BE2C (cell line): ENCODE measurements at regions not wholly inside any gene's neighbourhood (a gene's known extent, or its start where the extent isn't known, plus 50 kb on each side); places are given as distances from the start of the nearest gene placed in this dataset.

Experiments used
- DNase-seq: peaks from one replicate; pipeline ENCODE4 v3.0.0-alpha.2; 2020
- H3K27me3 ChIP-seq: fragments of 250-450 bp; sonication (Bioruptor Pico); 2 replicates; pipeline ENCODE4 v1.5.1; 2020; ENCODE audit warnings: mild to moderate bottlenecking
- H3K36me3 ChIP-seq: fragments of 250-450 bp; sonication (Bioruptor Pico); 2 replicates; pipeline ENCODE4 v1.5.1; 2020; ENCODE audit warnings: mild to moderate bottlenecking
- H3K4me1 ChIP-seq: fragments of 250-450 bp; sonication (Bioruptor Pico); 2 replicates; pipeline ENCODE4 v1.5.1; 2020
- H3K4me3 ChIP-seq: 2 replicates; pipeline ENCODE4 v1.5.1; 2011; ENCODE audit warnings: low read depth, low read length
- H3K9me3 ChIP-seq: fragments of 250-450 bp; sonication (Bioruptor Pico); 2 replicates; pipeline ENCODE4 v1.5.1; 2020
- CTCF ChIP-seq: IDR thresholded peaks from 2 replicates; pipeline ENCODE4 v1.5.1; 2012; ENCODE audit warnings: mild to moderate bottlenecking, low read depth, low read length

- Histone ChIP-seq H3K27me3 (no peaks in the 10 kb centered on the region), H3K4me1 (no peaks in the 10 kb centered on the region), H3K4me3 (no peak overlapping the region), H3K36me3 (no peaks in the 10 kb centered on the region), H3K9me3 (no peaks in the 10 kb centered on the region)
- no peak for DNase-seq
- TF ChIP-seq CTCF, result no peak
Observed at GRCh38 chr3:103189941-103190340, 755.1 kb downstream of the ZPLD1 start.

- H3K4me1 ChIP-seq, result no peaks in the 10 kb centered on the region
- H3K27me3 ChIP-seq, result no peaks in the 10 kb centered on the region
- DNase-seq, result no peak
- no peak for TF ChIP-seq CTCF
- H3K36me3 ChIP-seq, result no peaks in the 10 kb centered on the region
- no peak overlapping the region for H3K4me3 ChIP-seq
- no peaks in the 10 kb centered on the region; the same call in 1 of the 2 replicates for H3K9me3 ChIP-seq
Observed at GRCh38 chr3:103195216-103195615, 760.4 kb downstream of the ZPLD1 start.

GRCh38 chr3:103203441-103203840 is 768.6 kb downstream of the ZPLD1 start:
- no peak for DNase-seq
- no peaks in the 10 kb centered on the region for H3K27me3 ChIP-seq
- no peak overlapping the region for H3K4me3 ChIP-seq
- no peak for TF ChIP-seq CTCF
- H3K4me1 ChIP-seq, result no peaks in the 10 kb centered on the region
- no peaks in the 10 kb centered on the region for H3K36me3 ChIP-seq
- H3K9me3 ChIP-seq, result no peaks in the 10 kb centered on the region

DNA sequence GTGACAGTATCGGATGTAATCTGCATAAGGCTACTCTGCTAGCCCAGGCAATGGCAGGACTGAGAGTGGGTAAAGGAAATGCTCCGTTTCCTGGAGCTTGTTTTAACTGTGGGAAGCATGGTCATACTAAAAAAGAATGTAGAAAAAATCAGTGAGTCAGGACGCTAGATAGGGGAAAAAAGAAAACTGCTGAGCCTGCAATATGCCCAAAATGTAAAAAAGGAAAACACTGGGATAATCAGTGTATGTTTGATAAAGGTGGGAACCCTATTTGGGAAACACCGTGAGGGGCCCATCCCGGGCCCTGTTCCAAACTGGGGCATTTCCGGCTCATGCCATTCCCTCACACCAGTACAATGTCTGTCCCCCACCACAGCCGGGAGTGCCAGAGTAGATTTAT is 775.8 kb downstream of the ZPLD1 start:
- no peak for DNase-seq
- no peak overlapping the region for H3K4me3 ChIP-seq
- no peaks in the 10 kb centered on the region for H3K36me3 ChIP-seq
- no peaks in the 10 kb centered on the region for H3K27me3 ChIP-seq
- H3K4me1 ChIP-seq, result no peaks in the 10 kb centered on the region; the same call in 1 of the 2 replicates
- H3K9me3 ChIP-seq, result no peaks in the 10 kb centered on the region
- TF ChIP-seq CTCF, result no peak

- H3K4me1 ChIP-seq, result no peaks in the 10 kb centered on the region
- H3K27me3 ChIP-seq, result no peaks in the 10 kb centered on the region
- no peaks in the 10 kb centered on the region for H3K36me3 ChIP-seq
- no peak overlapping the region for H3K4me3 ChIP-seq
- no peak for DNase-seq
- no peaks in the 10 kb centered on the region for H3K9me3 ChIP-seq
- TF ChIP-seq CTCF, result no peak
Observed at GRCh38 chr3:103218146-103218545, 783.3 kb downstream of the ZPLD1 start.

DNA sequence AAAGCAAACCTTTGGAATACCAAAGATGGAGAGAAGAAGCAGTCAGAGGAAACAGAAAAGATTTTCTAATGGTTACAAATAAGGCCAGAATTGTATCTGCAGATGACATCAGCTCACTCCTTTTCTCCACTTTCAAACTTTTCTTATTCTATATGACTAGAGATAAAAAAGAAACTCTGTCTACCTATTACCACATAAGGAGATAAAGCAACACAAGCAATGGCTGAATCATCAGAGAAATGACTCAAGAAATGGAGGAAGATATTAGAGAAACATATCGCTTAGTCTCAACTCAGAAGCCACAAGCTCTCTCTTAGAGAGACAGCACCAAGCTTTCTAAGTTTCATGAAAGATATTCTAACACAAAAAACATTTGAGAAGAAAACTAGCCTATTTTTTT is 784.0 kb downstream of the ZPLD1 start:
- Histone ChIP-seq H3K27me3 (no peaks in the 10 kb centered on the region), H3K36me3 (no peaks in the 10 kb centered on the region), H3K9me3 (no peaks in the 10 kb centered on the region), H3K4me3 (no peak overlapping the region), H3K4me1 (no peaks in the 10 kb centered on the region)
- no peak for DNase-seq
- no peak for TF ChIP-seq CTCF
